GM12878 (cell line): ENCODE measurements at regions not wholly inside any gene's neighbourhood (a gene's known extent, or its start where the extent isn't known, plus 50 kb on each side); places are given as distances from the start of the nearest gene placed in this dataset.

Experiments used
- RAD51 ChIP-seq: fragments of 450-650 bp; IDR thresholded peaks from 2 replicates; pipeline ENCODE4 v1.6.1; 2016; ENCODE audit warnings: moderate library complexity, mild to moderate bottlenecking, inconsistent platforms
- TF ChIP-seq, protein P1 (sequence below): IDR thresholded peaks from 2 replicates; pipeline ENCODE4 v1.6.1; 2012; ENCODE audit warnings: low read depth, low read length, improper control_type of control experiment

DNA sequence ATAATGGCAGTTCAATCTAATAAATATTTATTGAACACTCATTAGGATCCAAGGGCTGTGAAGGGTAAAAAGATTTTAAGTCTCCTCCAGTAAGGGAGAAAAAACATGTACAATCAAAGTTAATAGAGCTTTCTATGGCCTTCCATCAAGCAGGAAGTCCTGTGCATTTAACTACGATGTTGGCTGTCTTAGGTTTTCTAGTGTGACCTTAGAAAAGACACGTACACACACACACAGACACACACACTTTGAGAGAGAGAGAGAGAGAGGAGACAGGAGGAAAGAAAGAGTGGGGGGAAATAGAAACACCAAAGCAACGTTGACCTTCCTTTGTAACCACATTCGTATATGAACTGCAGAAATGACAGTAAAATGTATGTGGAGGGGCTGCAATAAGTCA, 126.1 kb upstream of the TMC3 start:
- no peak for TF ChIP-seq RAD51
- TF ChIP-seq, protein P1, sequence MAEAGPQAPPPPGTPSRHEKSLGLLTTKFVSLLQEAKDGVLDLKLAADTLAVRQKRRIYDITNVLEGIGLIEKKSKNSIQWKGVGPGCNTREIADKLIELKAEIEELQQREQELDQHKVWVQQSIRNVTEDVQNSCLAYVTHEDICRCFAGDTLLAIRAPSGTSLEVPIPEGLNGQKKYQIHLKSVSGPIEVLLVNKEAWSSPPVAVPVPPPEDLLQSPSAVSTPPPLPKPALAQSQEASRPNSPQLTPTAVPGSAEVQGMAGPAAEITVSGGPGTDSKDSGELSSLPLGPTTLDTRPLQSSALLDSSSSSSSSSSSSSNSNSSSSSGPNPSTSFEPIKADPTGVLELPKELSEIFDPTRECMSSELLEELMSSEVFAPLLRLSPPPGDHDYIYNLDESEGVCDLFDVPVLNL: no peak
